ENCODE measurements at regions not wholly inside any gene's neighbourhood (a gene's known extent, or its start where the extent isn't known, plus 50 kb on each side); places are given as distances from the start of the nearest gene placed in this dataset.
"Not testable (repeated sequence)": the region's sequence is repeated elsewhere in the genome, so short reads cannot be mapped to it uniquely, and the experiment has no call there.

- TF ChIP-seq CTCF (IDR thresholded peaks at IDR 0.05); POLR2AphosphoS5 (IDR thresholded peaks at IDR 0.05); POLR2A (IDR thresholded peaks at IDR 0.05; ENCODE audit: low read depth); EP300 (IDR thresholded peaks at IDR 0.05): not testable (repeated sequence)
These were observed 122.5 kb upstream of the TPTE start for GRCh38 chr21:10398692-10399489.

All from esophagus muscularis mucosa (tissue), 4 donors.